ENCODE measurements at regions not wholly inside any gene's neighbourhood (a gene's known extent, or its start where the extent isn't known, plus 50 kb on each side); places are given as distances from the start of the nearest gene placed in this dataset.
"Not testable (repeated sequence)": the region's sequence is repeated elsewhere in the genome, so short reads cannot be mapped to it uniquely, and the experiment has no call there.

- H3K4me1 ChIP-seq; DNase-seq (ENCODE audit: low spot score); H3K36me3 Mint-ChIP-seq; H3K4me2 ChIP-seq; H2AFZ ChIP-seq (replicated peaks); H4K20me1 ChIP-seq (ENCODE audit: low read depth); H3K27ac ChIP-seq; H3K27me3 Mint-ChIP-seq (ENCODE audit: insufficient read depth, low read depth); H3K79me2 ChIP-seq (ENCODE audit: low read depth); H3K9me3 Mint-ChIP-seq; H3K4me3 Mint-ChIP-seq; H3K9ac ChIP-seq; H3K9me3 ChIP-seq (ENCODE audit: low read depth); H3K4me1 Mint-ChIP-seq; H3K27me3 ChIP-seq; H3K36me3 ChIP-seq; H3K27ac Mint-ChIP-seq; H3F3A ChIP-seq (ENCODE audit: low read depth); H3K4me3 ChIP-seq: not testable (repeated sequence)
These were observed 625.5 kb downstream of the PRIM2 start for GRCh38 chr6:57942966-57943365.

DNA sequence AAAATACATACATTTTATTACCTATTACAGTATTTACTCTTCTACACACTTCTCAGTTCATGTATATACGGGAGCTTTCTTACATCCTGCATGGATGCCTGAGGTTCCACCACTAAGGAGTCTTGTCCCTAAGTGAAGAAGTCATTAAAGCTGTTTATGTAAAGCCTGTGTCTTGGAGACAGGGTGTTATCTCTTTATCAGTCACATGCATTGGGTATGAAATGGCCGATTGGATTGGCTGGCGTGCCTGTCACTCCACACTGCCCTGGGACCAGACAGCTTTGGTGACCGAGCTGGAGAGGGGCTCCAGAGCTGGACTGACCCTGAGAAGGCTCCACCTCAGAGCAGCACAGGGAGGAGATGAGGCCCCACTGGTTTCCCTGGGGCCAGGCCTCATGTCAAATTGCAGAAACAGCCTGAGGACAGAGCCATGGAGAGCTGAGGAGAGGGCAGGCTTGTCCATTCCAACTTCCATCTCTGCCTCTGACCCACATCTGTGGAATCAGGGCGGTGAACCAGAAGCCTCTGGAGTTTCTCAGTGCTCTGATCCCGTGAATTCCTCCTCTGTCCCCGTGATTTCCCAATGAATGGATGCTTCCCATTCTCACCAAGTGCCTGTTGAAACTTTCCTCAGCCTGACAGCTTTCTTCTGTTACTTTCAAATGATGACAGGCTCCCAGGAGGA is 628.8 kb downstream of the PRIM2 start:
- H3K27me3 Mint-ChIP-seq (ENCODE audit: insufficient read depth, low read depth); H3F3A ChIP-seq (ENCODE audit: low read depth); H3K9me3 ChIP-seq (ENCODE audit: low read depth); H3K4me2 ChIP-seq; H3K79me2 ChIP-seq (ENCODE audit: low read depth); H3K36me3 Mint-ChIP-seq; H3K9me3 Mint-ChIP-seq; H4K20me1 ChIP-seq (ENCODE audit: low read depth); DNase-seq (ENCODE audit: low spot score); H3K4me1 ChIP-seq; H3K27me3 ChIP-seq; H2AFZ ChIP-seq (replicated peaks); H3K4me3 ChIP-seq; H3K36me3 ChIP-seq; H3K4me1 Mint-ChIP-seq; H3K4me3 Mint-ChIP-seq; H3K9ac ChIP-seq; H3K27ac Mint-ChIP-seq; H3K27ac ChIP-seq: not testable (repeated sequence)

DNA sequence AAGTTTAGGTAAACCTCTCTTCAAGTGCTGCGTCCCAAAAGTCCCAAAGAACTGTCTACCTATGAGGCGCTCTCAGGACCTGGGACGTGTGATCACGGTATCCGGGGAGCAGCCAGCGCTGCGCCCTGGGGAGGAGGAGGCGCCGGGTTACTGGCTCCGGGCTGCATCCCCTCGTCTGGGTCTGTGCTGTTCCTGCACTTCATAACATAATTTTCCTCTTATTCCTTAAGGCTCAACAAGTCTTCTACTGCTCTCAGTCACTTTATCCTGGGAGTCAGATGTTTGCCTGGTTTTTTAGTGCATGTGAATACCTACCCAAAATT is 629.3 kb downstream of the PRIM2 start:
- H3K4me3 Mint-ChIP-seq; H3K36me3 ChIP-seq; H3K27me3 Mint-ChIP-seq (ENCODE audit: insufficient read depth, low read depth); H3K36me3 Mint-ChIP-seq; H3K4me1 ChIP-seq; H3K9me3 Mint-ChIP-seq; H3K27ac Mint-ChIP-seq; H3K9me3 ChIP-seq (ENCODE audit: low read depth); H3K4me3 ChIP-seq; H3K9ac ChIP-seq; H3K27ac ChIP-seq; H3K4me1 Mint-ChIP-seq; H2AFZ ChIP-seq (replicated peaks); DNase-seq (ENCODE audit: low spot score); H4K20me1 ChIP-seq (ENCODE audit: low read depth); H3K27me3 ChIP-seq; H3F3A ChIP-seq (ENCODE audit: low read depth); H3K4me2 ChIP-seq; H3K79me2 ChIP-seq (ENCODE audit: low read depth): not testable (repeated sequence)

- H2AFZ ChIP-seq (replicated peaks); H3K4me3 ChIP-seq; DNase-seq (ENCODE audit: low spot score); H3K4me1 Mint-ChIP-seq; H4K20me1 ChIP-seq (ENCODE audit: low read depth); H3K27ac Mint-ChIP-seq; H3K9me3 Mint-ChIP-seq; H3K9ac ChIP-seq; H3K4me3 Mint-ChIP-seq; H3K36me3 ChIP-seq; H3K27me3 ChIP-seq; H3K27me3 Mint-ChIP-seq (ENCODE audit: insufficient read depth, low read depth); H3K27ac ChIP-seq; H3K9me3 ChIP-seq (ENCODE audit: low read depth); H3F3A ChIP-seq (ENCODE audit: low read depth); H3K4me1 ChIP-seq; H3K79me2 ChIP-seq (ENCODE audit: low read depth); H3K4me2 ChIP-seq: not testable (repeated sequence)
- peaks cover 13% of the 10 kb centered on the region for H3K36me3 Mint-ChIP-seq
These were observed 631.1 kb downstream of the PRIM2 start for GRCh38 chr6:57948481-57948880.

DNA sequence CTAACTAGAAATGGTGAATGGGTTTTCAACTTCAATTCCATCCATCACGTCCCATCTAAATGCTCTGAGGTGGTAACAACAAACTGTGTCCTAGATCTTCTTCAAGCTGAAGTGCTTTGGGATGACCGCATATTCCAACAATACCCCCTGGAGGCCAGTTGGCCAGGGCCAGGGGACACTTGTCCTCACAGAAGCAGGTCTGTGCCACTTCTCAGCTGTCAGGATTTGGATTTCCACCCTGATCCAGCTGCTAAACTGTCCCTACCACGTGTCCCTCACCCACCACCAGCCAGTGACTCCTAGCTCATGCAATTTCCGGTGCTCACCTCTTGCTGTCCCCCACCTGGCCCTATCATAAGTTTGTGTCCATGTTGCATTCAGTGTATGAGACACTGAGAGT is 633.0 kb downstream of the PRIM2 start:
- H3K27ac ChIP-seq; H3K9ac ChIP-seq; H3F3A ChIP-seq (ENCODE audit: low read depth); H3K4me3 Mint-ChIP-seq; H4K20me1 ChIP-seq (ENCODE audit: low read depth); H3K27ac Mint-ChIP-seq; H3K9me3 ChIP-seq (ENCODE audit: low read depth); H3K4me1 ChIP-seq; H3K4me2 ChIP-seq; H3K4me3 ChIP-seq; H3K27me3 Mint-ChIP-seq (ENCODE audit: insufficient read depth, low read depth); H3K4me1 Mint-ChIP-seq; DNase-seq (ENCODE audit: low spot score); H3K27me3 ChIP-seq; H3K9me3 Mint-ChIP-seq; H3K79me2 ChIP-seq (ENCODE audit: low read depth); H2AFZ ChIP-seq (replicated peaks); H3K36me3 ChIP-seq: not testable (repeated sequence)
- peaks cover 13% of the 10 kb centered on the region for H3K36me3 Mint-ChIP-seq

GRCh38 chr6:57966757-57967156 is 649.3 kb downstream of the PRIM2 start:
- DNase-seq (ENCODE audit: low spot score); H3K36me3 Mint-ChIP-seq; H3K4me1 Mint-ChIP-seq; H2AFZ ChIP-seq (replicated peaks); H3K9me3 ChIP-seq (ENCODE audit: low read depth); H3K9ac ChIP-seq; H3F3A ChIP-seq (ENCODE audit: low read depth); H3K4me1 ChIP-seq; H3K36me3 ChIP-seq; H3K4me3 ChIP-seq; H3K27ac Mint-ChIP-seq; H3K27ac ChIP-seq; H3K27me3 Mint-ChIP-seq (ENCODE audit: insufficient read depth, low read depth); H3K4me3 Mint-ChIP-seq; H3K9me3 Mint-ChIP-seq; H4K20me1 ChIP-seq (ENCODE audit: low read depth); H3K79me2 ChIP-seq (ENCODE audit: low read depth); H3K27me3 ChIP-seq; H3K4me2 ChIP-seq: not testable (repeated sequence)

GRCh38 chr6:57971956-57972355 is 654.5 kb downstream of the PRIM2 start:
- not testable (repeated sequence) for H3K27ac ChIP-seq; H3K9me3 ChIP-seq (ENCODE audit: low read depth); H3K4me3 Mint-ChIP-seq; H3K9ac ChIP-seq; DNase-seq (ENCODE audit: low spot score); H3K36me3 Mint-ChIP-seq; H3K27me3 Mint-ChIP-seq (ENCODE audit: insufficient read depth, low read depth); H3K27ac Mint-ChIP-seq; H3K4me3 ChIP-seq; H3K9me3 Mint-ChIP-seq; H3K4me1 Mint-ChIP-seq; H3K27me3 ChIP-seq; H3K4me1 ChIP-seq; H3K36me3 ChIP-seq; H3K4me2 ChIP-seq; H3F3A ChIP-seq (ENCODE audit: low read depth); H2AFZ ChIP-seq (replicated peaks); H3K79me2 ChIP-seq (ENCODE audit: low read depth); H4K20me1 ChIP-seq (ENCODE audit: low read depth)
